H1 (cell line): ENCODE measurements at regions not wholly inside any gene's neighbourhood (a gene's known extent, or its start where the extent isn't known, plus 50 kb on each side); places are given as distances from the start of the nearest gene placed in this dataset.

Experiments
- ASH2L ChIP-seq: fragments of 200-600, 300-600 bp; sonication (generic); IDR thresholded peaks from one replicate; pipeline ENCODE4 v1.7.1; 2017; ENCODE audit warnings: low read length
- CHD2 ChIP-seq: IDR thresholded peaks from 2 replicates; pipeline ENCODE4 v1.6.1; 2012; ENCODE audit warnings: low read length, improper control_type of control experiment
- CHD7 ChIP-seq: fragments of 300-600 bp; sonication (generic); IDR thresholded peaks from 2 replicates; pipeline ENCODE4 v1.7.1; 2012; ENCODE audit warnings: low read length, moderate library complexity, mild to moderate bottlenecking, inconsistent platforms; ENCODE audit not compliant: insufficient replicate concordance
- CTCF ChIP-seq, 3 experiments: IDR thresholded peaks; 1 replicate in 2 of 3; 2 replicates in 1 of 3; pipeline versions ENCODE4 v1.5.1 to v1.6.1; 2011; ENCODE audit warnings: low read length in 3 of 3, mild to moderate bottlenecking in 3 of 3, inconsistent platforms in 2 of 3, low read depth in 1 of 3, moderate library complexity in 1 of 3; ENCODE audit not compliant: insufficient read depth in 1 of 3; ENCODE audit errors: control extremely low read depth in 1 of 3
- GTF2F1 ChIP-seq: IDR thresholded peaks from 2 replicates; pipeline ENCODE4 v1.6.1; 2012; ENCODE audit warnings: low read depth, low read length, improper control_type of control experiment, borderline replicate concordance
- JUND ChIP-seq: IDR thresholded peaks from 2 replicates; pipeline ENCODE4 v1.6.1; 2011; ENCODE audit warnings: mild to moderate bottlenecking, improper control_type of control experiment, low read length
- SUZ12 ChIP-seq: fragments of 200-600 bp; sonication (generic); IDR thresholded peaks from 2 replicates; pipeline ENCODE4 v1.6.1; 2012; ENCODE audit warnings: mild to moderate bottlenecking, inconsistent platforms, low read length, moderate library complexity, mixed read lengths
- TCF12 ChIP-seq: IDR thresholded peaks from 2 replicates; pipeline ENCODE4 v1.6.1; 2011; ENCODE audit warnings: low read depth, mild to moderate bottlenecking, low read length
- TEAD4 ChIP-seq: IDR thresholded peaks from 2 replicates; pipeline ENCODE4 v1.6.1; 2012; ENCODE audit warnings: low read depth, low read length, inconsistent platforms, mixed read lengths

- TF ChIP-seq CHD7: no peak
- no peak for TF ChIP-seq TCF12
- TF ChIP-seq CTCF (IDR thresholded peaks at IDR 0.05; ENCODE audit: control extremely low read depth in 1 of 3, insufficient read depth in 1 of 3, low read depth in 1 of 3, low read length in 3 of 3): no peak
- no peak for TF ChIP-seq JUND
- TF ChIP-seq SUZ12: no peak
- TF ChIP-seq GTF2F1: no peak
- no peak for TF ChIP-seq CHD2
- no peak for TF ChIP-seq ASH2L
- no peak for TF ChIP-seq TEAD4
Observed at GRCh38 chr20:48139262-48140041, 354.2 kb upstream of the SULF2 start (continued).
